Neural cell (in vitro differentiated cells): ENCODE measurements at regions not wholly inside any gene's neighbourhood (a gene's known extent, or its start where the extent isn't known, plus 50 kb on each side); places are given as distances from the start of the nearest gene placed in this dataset.

ENCODE experiments used
- H2AFZ ChIP-seq: fragments of 200-600, 300-800 bp; sonication (generic), shearing (Covaris generic); 2 replicates; pipeline ENCODE4 v1.6.0; 2014; ENCODE audit warnings: low read depth, mild to moderate bottlenecking, antibody characterized with exemption, low read length, moderate library complexity
- H3F3A ChIP-seq: fragments of 200-600 bp; shearing (Covaris generic); 2 replicates; pipeline ENCODE4 v1.6.1; 2016; ENCODE audit warnings: mild to moderate bottlenecking, moderate library complexity, mixed read lengths, antibody characterized with exemption, low read length; ENCODE audit not compliant: insufficient read depth, poor library complexity, severe bottlenecking
- H3K27ac ChIP-seq: fragments of 200-600, 300-800 bp; sonication (generic), shearing (Covaris generic); 2 replicates; pipeline ENCODE4 v1.5.1; 2014; ENCODE audit warnings: mild to moderate bottlenecking, low read length, moderate library complexity
- H3K27me3 ChIP-seq: fragments of 300-800, 200-600 bp; sonication (generic), shearing (Covaris generic); 2 replicates; pipeline ENCODE4 v1.6.0; 2014; ENCODE audit warnings: mild to moderate bottlenecking, low read depth, low read length, moderate library complexity; ENCODE audit not compliant: insufficient read depth
- H3K36me3 ChIP-seq: fragments of 300-800, 200-600 bp; sonication (generic), shearing (Covaris generic); 2 replicates; pipeline ENCODE4 v1.5.1; 2014; ENCODE audit warnings: mild to moderate bottlenecking, antibody characterized with exemption, low read length, moderate library complexity; ENCODE audit not compliant: insufficient read depth
- H3K4me2 ChIP-seq: fragments of 300-800, 200-600 bp; sonication (generic), shearing (Covaris generic); 2 replicates; pipeline ENCODE4 v1.6.0; 2014; ENCODE audit warnings: mild to moderate bottlenecking, low read length
- H3K4me3 ChIP-seq: fragments of 300-800, 200-600 bp; sonication (generic), shearing (Covaris generic); 2 replicates; pipeline ENCODE4 v1.5.1; 2014; ENCODE audit warnings: mild to moderate bottlenecking, low read length, moderate library complexity
- H3K79me2 ChIP-seq: fragments of 200-600 bp; shearing (Covaris generic); replicated peaks from 2 replicates; pipeline ENCODE4 v1.6.0; 2014; ENCODE audit warnings: mild to moderate bottlenecking, low read length, moderate library complexity; ENCODE audit not compliant: insufficient read depth
- H3K9ac ChIP-seq: fragments of 300-800, 200-600 bp; sonication (generic), shearing (Covaris generic); 2 replicates; pipeline ENCODE4 v1.6.1; 2016; ENCODE audit warnings: mild to moderate bottlenecking, low read length, mixed read lengths
- H3K9me2 ChIP-seq: fragments of 200-600 bp; shearing (Covaris generic); 2 replicates; pipeline ENCODE4 v1.6.1; 2016; ENCODE audit warnings: mild to moderate bottlenecking, low read length, mixed read lengths; ENCODE audit not compliant: insufficient read depth
- H3K9me3 ChIP-seq: fragments of 200-600, 300-800 bp; sonication (generic), shearing (Covaris generic); 2 replicates; pipeline ENCODE4 v1.6.1; 2016; ENCODE audit warnings: mild to moderate bottlenecking, mixed run types, low read length, moderate library complexity, mixed read lengths
- H4K20me1 ChIP-seq: fragments of 200-600 bp; shearing (Covaris generic); 2 replicates; pipeline ENCODE4 v1.6.1; 2016; ENCODE audit warnings: mild to moderate bottlenecking, mixed run types; ENCODE audit not compliant: insufficient read depth
- EP300 ChIP-seq: fragments of 450-650 bp; conservative IDR thresholded peaks from 2 replicates; pipeline ENCODE4 v1.6.1; 2014; ENCODE audit warnings: antibody characterized with exemption, mild to moderate bottlenecking, moderate library complexity; ENCODE audit not compliant: poor library complexity, severe bottlenecking
- EZH2 ChIP-seq: fragments of 200-600, 300-800 bp; shearing (Covaris generic), sonication (generic); IDR thresholded peaks from 2 replicates; pipeline ENCODE4 v1.6.1; 2014; ENCODE audit warnings: antibody characterized with exemption, low read length, borderline replicate concordance, mild to moderate bottlenecking; ENCODE audit not compliant: insufficient read depth, poor library complexity, severe bottlenecking
- MXI1 ChIP-seq: fragments of 450-650 bp; conservative IDR thresholded peaks from 2 replicates; pipeline ENCODE4 v1.6.1; 2014; ENCODE audit warnings: antibody characterized with exemption, mild to moderate bottlenecking; ENCODE audit not compliant: poor library complexity, severe bottlenecking
- POLR2AphosphoS5 ChIP-seq: IDR thresholded peaks from 2 replicates; pipeline ENCODE4 v1.6.1; 2012
- RAD21 ChIP-seq: fragments of 450-650 bp; conservative IDR thresholded peaks from 2 replicates; pipeline ENCODE4 v1.6.1; 2014; ENCODE audit warnings: antibody characterized with exemption, mild to moderate bottlenecking, moderate library complexity
- REST ChIP-seq: IDR thresholded peaks from 2 replicates; pipeline ENCODE4 v1.6.1; 2012; ENCODE audit warnings: borderline replicate concordance
- SMC3 ChIP-seq: fragments of 450-650 bp; conservative IDR thresholded peaks from 2 replicates; pipeline ENCODE4 v1.6.1; 2014; ENCODE audit warnings: antibody characterized with exemption, mild to moderate bottlenecking, moderate library complexity; ENCODE audit not compliant: poor library complexity
- TAF1 ChIP-seq: IDR thresholded peaks from 2 replicates; pipeline ENCODE4 v1.6.1; 2012; ENCODE audit warnings: low read depth
- TF ChIP-seq, protein P1 (sequence below): fragments of 450-650 bp; IDR thresholded peaks from 2 replicates; pipeline ENCODE4 v1.5.1; 2014; ENCODE audit warnings: antibody characterized with exemption, mild to moderate bottlenecking, moderate library complexity; ENCODE audit not compliant: poor library complexity, severe bottlenecking

DNA sequence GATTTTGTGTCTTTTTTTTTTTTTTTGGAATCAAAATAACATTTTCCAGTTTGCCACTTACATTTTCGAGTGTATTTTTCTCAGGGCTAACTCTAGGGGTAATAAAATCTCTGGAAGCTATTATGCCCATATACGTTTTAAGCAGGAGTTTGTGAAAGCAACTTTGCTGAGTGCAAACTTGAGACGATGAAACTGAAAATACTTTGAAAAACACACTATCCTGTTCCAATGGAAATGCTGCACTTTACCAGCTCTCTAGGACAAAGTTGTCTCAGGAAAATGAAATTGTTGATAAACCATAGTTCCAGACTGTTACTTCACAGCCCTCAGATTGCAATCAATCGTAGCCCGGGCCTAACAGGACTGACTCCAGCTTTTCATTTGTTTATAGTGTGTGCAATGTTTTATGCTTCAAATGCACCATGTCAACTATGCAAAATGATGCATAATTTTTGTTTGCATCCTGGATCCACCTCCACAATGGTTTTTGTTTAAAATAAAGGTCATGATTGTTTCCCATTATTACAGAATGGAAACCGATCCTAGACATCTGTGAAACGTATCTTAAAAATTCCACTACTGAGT lies 220.6 kb upstream of the PKN2 start:
- H4K20me1 ChIP-seq = no peaks in the 10 kb centered on the region
- H3K79me2 ChIP-seq = no peaks in the 10 kb centered on the region
- H3K27me3 ChIP-seq = no peaks in the 10 kb centered on the region
- H3K27ac ChIP-seq = no peak overlapping the region
- H3K9ac ChIP-seq = no peak overlapping the region
- no peak overlapping the region for H3K4me2 ChIP-seq
- TF ChIP-seq POLR2AphosphoS5 (no peak), EZH2 (no peak), RAD21 (no peak), MXI1 (no peak)
- TF ChIP-seq, protein P1, sequence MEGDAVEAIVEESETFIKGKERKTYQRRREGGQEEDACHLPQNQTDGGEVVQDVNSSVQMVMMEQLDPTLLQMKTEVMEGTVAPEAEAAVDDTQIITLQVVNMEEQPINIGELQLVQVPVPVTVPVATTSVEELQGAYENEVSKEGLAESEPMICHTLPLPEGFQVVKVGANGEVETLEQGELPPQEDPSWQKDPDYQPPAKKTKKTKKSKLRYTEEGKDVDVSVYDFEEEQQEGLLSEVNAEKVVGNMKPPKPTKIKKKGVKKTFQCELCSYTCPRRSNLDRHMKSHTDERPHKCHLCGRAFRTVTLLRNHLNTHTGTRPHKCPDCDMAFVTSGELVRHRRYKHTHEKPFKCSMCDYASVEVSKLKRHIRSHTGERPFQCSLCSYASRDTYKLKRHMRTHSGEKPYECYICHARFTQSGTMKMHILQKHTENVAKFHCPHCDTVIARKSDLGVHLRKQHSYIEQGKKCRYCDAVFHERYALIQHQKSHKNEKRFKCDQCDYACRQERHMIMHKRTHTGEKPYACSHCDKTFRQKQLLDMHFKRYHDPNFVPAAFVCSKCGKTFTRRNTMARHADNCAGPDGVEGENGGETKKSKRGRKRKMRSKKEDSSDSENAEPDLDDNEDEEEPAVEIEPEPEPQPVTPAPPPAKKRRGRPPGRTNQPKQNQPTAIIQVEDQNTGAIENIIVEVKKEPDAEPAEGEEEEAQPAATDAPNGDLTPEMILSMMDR = no peak
- peak overlapping the region; percentile 67 for H3K4me3 ChIP-seq
- H3K36me3 ChIP-seq = no peaks in the 10 kb centered on the region
- no peaks in the 10 kb centered on the region for H3K9me2 ChIP-seq
- H3K9me3 ChIP-seq = no peaks in the 10 kb centered on the region
- H2AFZ ChIP-seq = no peak overlapping the region
- H3F3A ChIP-seq = no peaks in the 10 kb centered on the region

DNA sequence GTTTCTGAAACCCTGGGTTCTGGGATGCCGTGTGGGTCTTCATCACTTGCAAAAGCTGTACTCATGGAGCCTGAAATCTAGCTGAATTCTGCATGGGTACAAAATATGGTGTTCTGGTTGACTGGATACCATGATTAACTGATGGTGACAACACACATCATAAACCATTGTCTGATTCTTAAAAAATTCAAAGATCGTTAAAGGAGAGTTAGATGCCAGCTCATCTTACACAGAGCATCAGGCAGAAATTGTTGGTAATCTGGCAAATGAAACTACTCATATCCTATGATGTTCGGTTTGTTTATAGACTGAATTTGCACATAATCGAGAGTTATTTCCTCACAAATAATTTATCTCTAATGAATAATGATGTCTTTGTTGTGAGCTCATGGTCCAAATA lies 218.1 kb upstream of the PKN2 start:
- TF ChIP-seq MXI1 (no peak), RAD21 (no peak), TAF1 (no peak), EZH2 (no peak), EP300 (no peak), SMC3 (no peak), POLR2AphosphoS5 (no peak), REST (no peak)
- TF ChIP-seq, protein P1 = no peak
- Histone ChIP-seq H2AFZ (no peak overlapping the region), H3K9ac (no peak overlapping the region), H3K4me2 (no peak overlapping the region), H3F3A (no peaks in the 10 kb centered on the region), H3K27ac (no peak overlapping the region), H3K27me3 (no peaks in the 10 kb centered on the region), H4K20me1 (no peaks in the 10 kb centered on the region), H3K9me3 (no peaks in the 10 kb centered on the region), H3K4me3 (no peak overlapping the region), H3K79me2 (no peaks in the 10 kb centered on the region), H3K9me2 (no peaks in the 10 kb centered on the region), H3K36me3 (no peaks in the 10 kb centered on the region)
